HG03175 (cell line): ENCODE measurements at regions not wholly inside any gene's neighbourhood (a gene's known extent, or its start where the extent isn't known, plus 50 kb on each side); places are given as distances from the start of the nearest gene placed in this dataset.

Source experiments
- ATAC-seq: cut with Tn5 transposase; IDR thresholded peaks from one replicate; pipeline ENCODE4 v1.9.1; 2021; ENCODE audit warnings: mild to moderate bottlenecking, moderate library complexity; ENCODE audit not compliant: unreplicated experiment

GRCh38 chr3:20352546-20353179 is 166.7 kb upstream of the SGO1 start:
- ATAC-seq = no peak

- ATAC-seq = no peak
Observed at GRCh38 chr3:20350449-20350848, 164.4 kb upstream of the SGO1 start.

DNA sequence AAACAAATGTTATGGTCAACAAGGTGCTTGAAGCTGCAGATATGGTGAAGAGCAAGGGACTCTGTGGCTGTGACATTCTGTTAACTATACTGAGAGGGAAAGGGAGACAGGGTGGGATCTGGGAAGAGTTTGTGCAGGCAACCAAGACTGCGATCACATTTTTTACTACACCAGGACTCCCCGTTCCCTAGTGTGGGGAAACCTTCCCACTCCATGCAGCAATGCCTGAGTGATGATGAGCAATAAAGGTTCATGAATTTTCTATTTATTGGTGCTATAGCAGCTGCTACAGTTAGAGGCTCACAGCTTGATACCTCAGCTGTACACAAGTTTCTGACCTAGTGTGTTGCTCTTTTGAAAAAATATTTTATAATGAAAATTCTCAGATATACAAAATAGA is 160.9 kb upstream of the SGO1 start:
- ATAC-seq = no peak

DNA sequence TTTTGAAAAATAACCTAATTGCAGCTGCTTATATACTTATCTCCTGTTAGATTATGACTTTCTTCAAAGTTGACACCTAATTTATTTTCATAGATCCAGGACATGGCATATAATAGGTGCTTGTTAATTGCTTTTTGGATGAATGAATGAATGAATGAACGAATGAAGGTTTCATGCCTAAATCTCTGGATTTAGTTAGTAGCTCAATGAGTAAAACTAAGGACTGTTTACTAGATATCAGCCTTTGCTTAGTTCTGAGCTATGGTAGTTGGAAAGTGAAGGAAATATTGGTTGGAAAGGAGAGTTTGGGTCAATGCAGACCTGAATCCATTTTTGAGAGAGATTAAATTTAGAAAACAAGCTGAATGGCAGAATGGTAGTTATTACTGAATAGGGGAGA is 160.4 kb upstream of the SGO1 start:
- ATAC-seq = no peak

DNA sequence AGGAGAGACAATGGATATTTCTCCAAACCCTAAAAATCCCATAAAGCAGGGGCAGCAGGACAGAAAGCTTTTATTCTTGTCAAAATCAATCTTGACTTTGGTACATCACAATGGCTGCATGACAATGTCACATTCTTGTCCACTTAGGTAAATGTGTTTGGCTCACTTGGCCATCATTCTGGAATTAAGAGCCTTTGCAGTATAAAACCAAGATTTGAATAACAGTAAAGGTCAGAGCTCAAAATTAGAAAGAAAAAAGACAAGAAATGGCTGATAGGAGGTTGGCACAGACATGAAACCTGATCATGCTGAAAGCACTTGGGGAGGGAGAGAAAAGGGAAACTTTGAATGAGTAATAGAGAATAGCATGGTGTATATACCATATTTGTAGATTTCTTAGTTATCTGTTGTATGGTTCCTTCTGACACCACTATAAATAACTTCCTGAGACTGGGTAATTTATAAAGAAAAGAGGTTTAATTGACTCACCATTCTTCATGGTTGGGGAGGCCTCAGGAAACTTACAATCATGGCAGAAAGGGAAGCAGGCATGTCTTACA is 158.5 kb upstream of the SGO1 start:
- ATAC-seq = no peak

DNA sequence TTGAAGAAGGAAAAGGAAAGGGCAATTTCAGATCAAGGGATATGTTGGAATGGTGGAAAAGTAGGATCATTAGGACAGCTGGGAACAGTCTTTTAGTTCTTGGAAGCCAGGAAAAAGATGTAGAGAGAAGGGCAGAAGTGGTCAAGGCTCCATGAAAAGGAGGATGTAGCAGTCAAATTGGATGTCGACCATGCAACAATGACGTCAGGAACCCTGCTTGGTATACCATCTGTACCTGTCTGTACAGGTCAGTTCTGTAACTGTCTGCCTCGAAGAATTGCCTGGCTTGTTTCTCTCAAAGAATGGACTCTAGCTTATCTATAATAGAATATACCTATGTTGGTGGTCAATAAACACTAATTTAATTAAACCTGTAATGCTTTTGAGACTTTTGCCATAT is 157.8 kb upstream of the SGO1 start:
- ATAC-seq = no peak

- ATAC-seq = peak; percentile 90
Observed at GRCh38 chr3:20340324-20340928, 154.4 kb upstream of the SGO1 start.

GRCh38 chr3:20336572-20336971 is 150.6 kb upstream of the SGO1 start:
- no peak for ATAC-seq

GRCh38 chr3:20334842-20335241 is 148.8 kb upstream of the SGO1 start:
- no peak for ATAC-seq

DNA sequence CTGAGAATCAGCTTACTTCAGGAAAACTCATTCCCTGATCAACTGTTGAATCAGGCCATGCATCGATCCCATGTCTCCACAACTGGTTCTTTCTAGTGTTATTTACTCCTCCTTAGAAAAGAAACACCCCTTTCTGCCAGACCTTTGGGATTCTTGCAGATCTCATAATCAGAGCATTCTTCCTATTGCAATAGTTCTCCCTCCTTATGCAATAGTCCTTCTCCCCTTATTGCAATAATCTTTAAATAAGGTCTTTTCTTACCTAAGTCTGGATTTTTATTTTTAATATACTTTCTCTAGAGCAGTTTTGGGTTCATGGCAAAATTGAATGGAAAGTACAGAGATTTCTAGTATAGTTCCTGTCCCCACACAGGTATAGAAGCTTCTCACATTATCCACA is 141.9 kb upstream of the SGO1 start:
- no peak for ATAC-seq

GRCh38 chr3:20326541-20326940 is 140.5 kb upstream of the SGO1 start:
- no peak for ATAC-seq

DNA sequence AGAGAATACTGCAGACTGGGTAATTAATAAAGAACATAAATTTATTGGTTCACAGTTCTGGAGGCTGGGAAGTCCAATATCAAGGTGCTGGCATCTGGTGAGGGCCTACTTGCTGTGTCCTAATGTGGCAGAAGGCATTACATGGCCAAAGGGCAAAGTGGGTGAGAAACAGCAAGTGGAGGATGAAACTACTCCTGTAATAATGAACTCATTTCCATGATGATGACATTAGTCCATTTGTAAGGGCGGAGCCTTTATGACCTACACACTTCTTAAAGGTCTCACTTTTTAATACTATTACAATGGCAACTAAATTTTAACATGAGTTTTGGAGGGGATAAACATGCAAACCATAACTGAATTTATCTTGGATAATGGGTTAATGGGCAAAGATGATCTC is 139.6 kb upstream of the SGO1 start:
- ATAC-seq = no peak

DNA sequence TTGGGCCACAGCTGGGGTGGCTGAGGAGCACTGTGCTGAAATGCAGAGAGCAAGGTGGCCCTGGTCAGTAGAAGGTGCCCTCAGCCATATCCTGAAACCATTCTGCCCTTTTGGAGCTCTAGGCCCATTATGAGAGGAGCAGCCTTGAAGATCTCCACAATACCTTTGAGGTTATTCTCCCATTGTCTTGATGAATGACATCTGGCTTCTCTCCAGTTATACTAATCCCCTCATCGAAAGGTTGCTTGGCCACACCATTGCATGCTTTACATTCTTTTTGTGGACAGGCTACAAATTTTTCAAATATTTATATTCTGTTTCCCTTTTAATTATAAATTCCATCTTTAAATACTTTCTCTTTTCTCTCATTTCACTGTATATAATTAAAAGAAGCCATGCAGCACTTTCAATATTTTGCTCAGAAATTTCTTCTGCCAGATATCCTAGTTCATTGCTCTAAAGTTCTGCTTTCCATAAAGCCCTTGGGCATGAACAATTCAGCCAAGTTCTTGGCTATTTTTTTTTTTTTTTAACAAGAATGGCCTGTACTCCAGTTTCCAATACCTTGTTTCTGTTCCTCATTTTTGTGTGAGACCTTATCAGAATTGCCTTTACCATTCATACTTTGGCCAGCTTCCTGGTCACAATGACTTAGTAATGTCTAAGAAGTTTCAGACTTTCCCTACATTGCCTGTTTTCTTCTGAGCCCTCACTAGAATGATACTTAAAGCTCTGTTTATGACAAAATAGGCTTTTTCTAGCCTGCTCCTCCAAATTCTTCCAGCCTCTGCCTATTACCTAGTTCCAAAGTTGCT is 138.9 kb upstream of the SGO1 start:
- ATAC-seq = peak; percentile 100

DNA sequence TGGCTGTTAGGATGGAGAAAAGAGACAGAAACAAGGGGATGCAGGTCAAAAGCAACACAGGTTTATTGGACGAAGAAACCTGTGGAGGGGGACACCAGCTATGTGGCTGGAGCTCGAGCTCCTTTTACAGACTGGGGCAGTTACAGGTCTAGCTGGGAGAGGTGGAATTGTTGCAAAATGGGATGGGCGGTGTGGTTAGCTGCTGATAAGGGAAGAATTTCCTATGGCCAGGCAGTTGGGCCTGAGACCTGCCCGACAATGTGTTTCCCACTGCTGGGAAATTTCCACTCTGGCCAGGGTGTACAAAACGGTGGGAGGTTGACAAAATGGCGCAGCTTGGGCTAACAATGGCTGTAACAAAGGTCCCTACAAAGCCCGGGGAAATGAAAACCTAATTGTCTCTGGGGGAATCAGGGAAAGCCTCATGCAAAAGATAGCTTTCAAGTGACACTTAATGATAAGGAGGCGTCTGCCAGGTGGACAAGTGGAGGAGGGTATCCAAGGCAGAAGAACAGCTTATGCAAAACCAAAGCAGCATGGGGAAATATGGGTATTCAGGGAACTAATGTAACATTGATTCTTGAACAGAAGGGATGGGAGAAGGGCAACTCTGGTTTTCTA is 137.4 kb upstream of the SGO1 start:
- no peak for ATAC-seq

GRCh38 chr3:20322085-20322484 is 136.1 kb upstream of the SGO1 start:
- no peak for ATAC-seq

DNA sequence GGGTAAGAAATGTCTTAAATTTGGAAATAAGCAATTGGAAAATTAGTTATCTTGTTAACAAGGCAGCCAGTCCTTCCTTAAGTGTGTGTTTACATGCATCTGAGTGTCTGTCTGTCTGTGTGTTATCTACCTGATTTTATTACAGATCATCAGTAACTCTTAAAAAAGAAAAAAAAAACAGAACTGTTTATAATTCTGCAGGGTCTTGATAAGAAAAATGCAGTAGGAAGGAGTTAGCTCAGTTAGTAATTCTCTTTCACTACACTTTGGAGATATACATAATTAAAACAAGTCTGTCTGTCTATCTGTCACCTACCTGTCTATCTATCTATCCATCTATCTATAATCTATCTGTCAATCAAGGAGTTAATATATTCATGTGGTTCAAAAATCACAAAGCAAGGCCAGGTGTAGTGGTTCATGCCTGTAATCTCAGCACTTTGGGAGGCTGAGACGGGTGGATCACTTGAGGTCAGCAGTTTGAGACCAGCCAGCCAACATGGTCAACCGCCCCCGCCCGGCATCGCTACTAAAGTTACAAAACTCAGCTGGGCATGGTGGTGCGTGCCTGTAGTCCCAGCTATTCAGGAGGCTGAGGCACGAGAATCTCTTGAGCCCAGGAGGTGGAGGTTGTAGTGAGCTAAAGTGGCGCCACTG is 135.5 kb upstream of the SGO1 start:
- no peak for ATAC-seq

DNA sequence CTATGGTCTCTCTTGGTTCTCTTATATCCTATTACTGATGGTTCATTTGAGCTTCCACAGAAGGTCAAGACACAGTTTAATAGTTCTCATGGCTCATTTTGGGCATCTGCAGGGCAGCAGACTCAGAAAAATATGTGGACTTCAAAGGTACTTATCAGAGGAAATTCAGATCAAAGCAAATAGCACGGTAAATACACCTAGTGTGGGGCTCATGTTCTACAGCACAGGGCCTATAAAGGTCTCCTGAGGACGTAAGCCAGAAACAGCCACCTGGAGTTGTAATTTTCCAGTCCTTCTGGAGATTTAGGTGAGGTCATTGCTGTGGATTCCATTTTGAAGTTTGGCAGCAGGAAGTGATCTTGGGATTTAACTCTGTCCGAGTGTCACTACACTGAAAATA is 134.5 kb upstream of the SGO1 start:
- ATAC-seq = no peak

- no peak for ATAC-seq
Observed at GRCh38 chr3:20319551-20319950, 133.5 kb upstream of the SGO1 start.

DNA sequence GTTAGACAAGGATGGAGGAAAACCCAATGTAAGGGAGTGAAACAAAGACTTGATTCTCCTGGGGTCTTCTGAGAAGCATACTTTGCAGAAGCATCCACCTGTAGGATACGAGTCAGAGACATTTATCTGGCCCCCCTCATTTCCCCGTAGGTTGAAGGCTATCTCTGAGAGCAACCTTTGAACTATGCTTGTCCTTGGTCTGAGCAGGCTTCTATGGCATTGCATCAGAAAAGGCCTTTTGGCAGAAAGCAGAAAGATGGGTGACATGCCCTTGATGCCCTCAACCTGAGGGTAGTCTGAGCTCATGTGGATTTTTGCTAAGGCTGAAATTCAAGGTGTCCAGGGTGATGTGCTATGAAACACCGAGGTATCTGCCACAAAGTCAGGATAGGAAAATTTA is 131.6 kb upstream of the SGO1 start:
- no peak for ATAC-seq

DNA sequence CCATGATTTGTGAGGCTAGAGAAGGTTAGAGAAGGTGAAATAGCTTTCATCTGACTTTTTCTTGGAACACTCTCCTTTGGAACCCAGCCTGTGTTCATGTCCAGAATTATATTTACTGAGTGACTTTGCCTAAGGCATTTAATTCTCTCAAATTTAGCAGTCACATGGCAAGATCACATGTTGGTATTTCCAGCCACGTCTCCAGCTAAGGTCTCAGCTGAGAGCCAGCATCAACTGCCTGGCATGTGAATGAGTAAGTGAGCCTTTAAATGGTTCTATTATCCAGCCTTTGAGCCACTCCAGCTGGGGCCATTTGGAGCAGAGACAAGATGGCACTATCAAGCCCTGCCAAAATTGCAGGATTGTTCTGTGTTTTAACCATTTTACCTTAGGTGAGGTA is 130.2 kb upstream of the SGO1 start:
- no peak for ATAC-seq

DNA sequence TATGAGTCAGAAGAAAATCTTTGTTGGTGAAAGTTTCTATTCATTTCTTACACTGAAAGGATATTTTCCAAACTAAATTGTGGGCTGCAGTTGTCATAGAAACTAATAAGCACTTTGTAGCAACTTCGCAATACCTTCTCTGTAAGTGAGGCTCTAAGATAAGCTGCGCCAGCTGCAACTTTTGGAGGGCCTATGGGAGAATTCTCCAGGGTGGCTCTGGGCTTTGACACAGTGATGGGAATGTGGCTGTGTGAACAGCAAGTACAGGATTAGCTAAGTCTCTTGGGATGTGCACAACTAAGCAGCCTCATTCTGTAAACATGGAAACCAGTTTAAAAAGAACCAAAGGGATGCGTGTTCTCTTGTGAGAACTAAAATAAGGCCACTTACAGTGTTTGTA is 124.6 kb upstream of the SGO1 start:
- ATAC-seq = no peak
